ENCODE measurements at regions not wholly inside any gene's neighbourhood (a gene's known extent, or its start where the extent isn't known, plus 50 kb on each side); places are given as distances from the start of the nearest gene placed in this dataset.

DNA sequence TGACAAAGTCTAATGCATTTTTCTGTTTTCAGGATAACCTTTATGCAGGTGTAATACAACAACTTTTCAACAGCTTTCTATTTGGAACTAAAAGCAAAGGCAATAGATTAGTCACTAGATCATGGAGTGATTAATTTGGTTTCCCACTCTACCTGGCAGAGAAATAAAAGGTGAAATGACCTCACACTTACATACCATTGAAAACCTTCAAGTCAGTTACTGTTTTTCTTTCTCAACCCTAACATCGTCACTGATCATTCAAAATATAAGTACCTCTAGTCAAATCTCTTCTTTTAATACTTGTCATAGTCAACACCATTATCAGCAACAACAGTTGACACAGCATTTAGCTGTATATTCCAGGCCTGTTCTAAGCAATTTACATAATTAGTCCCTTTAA, 85.1 kb upstream of the ZCCHC13 start:
- no peaks in the 10 kb centered on the region for H3K79me2 ChIP-seq (ENCODE audit: control insufficient read depth, low read length)
- H4K20me1 ChIP-seq (ENCODE audit: control insufficient read depth, insufficient read depth, low read depth, low read length), result no peaks in the 10 kb centered on the region
- H3K4me2 ChIP-seq (ENCODE audit: low read length), result no peak overlapping the region
- H3K4me3 ChIP-seq (ENCODE audit: low read length), result no peak overlapping the region
- H3K27ac ChIP-seq (ENCODE audit: low read depth, low read length), result no peak overlapping the region
- H3K4me1 ChIP-seq (ENCODE audit: control insufficient read depth, low read length), result no peaks in the 10 kb centered on the region
- H3F3A ChIP-seq (ENCODE audit: control insufficient read depth, insufficient read depth), result no peaks in the 10 kb centered on the region
- no peaks in the 10 kb centered on the region for H3K9me2 ChIP-seq (replicated peaks; ENCODE audit: control insufficient read depth, low read length)
- no peaks in the 10 kb centered on the region for H3K27me3 ChIP-seq (ENCODE audit: control insufficient read depth, low read length)
- no peak for TF ChIP-seq EZH2phosphoT487 (IDR thresholded peaks at IDR 0.05; ENCODE audit: borderline replicate concordance, low read length)
- TF ChIP-seq CTCF (IDR thresholded peaks at IDR 0.05; ENCODE audit: low read depth, low read length, poor library complexity, severe bottlenecking), result no peak
- H3K9me3 ChIP-seq (ENCODE audit: control insufficient read depth, insufficient read depth, low read length), result no peaks in the 10 kb centered on the region
- no peaks in the 10 kb centered on the region for H3K36me3 ChIP-seq (ENCODE audit: control insufficient read depth, low read length)

GRCh38 chrX:74216421-74216820, 87.6 kb upstream of the ZCCHC13 start:
- Histone ChIP-seq H3K27me3 (ENCODE audit: control insufficient read depth, low read length) (no peaks in the 10 kb centered on the region), H3K36me3 (ENCODE audit: control insufficient read depth, low read length) (no peaks in the 10 kb centered on the region), H3K27ac (ENCODE audit: low read depth, low read length) (no peak overlapping the region), H4K20me1 (ENCODE audit: control insufficient read depth, insufficient read depth, low read depth, low read length) (no peaks in the 10 kb centered on the region), H3K4me1 (ENCODE audit: control insufficient read depth, low read length) (no peaks in the 10 kb centered on the region), H3K9me3 (ENCODE audit: control insufficient read depth, insufficient read depth, low read length) (no peaks in the 10 kb centered on the region), H3K4me3 (ENCODE audit: low read length) (no peak overlapping the region), H3K79me2 (ENCODE audit: control insufficient read depth, low read length) (no peaks in the 10 kb centered on the region), H3K4me2 (ENCODE audit: low read length) (no peak overlapping the region), H3F3A (ENCODE audit: control insufficient read depth, insufficient read depth) (no peaks in the 10 kb centered on the region), H3K9me2 (replicated peaks; ENCODE audit: control insufficient read depth, low read length) (no peaks in the 10 kb centered on the region)
- TF ChIP-seq CTCF (IDR thresholded peaks at IDR 0.05; ENCODE audit: low read depth, low read length, poor library complexity, severe bottlenecking) (no peak), EZH2phosphoT487 (IDR thresholded peaks at IDR 0.05; ENCODE audit: borderline replicate concordance, low read length) (no peak)

- Histone ChIP-seq H3K79me2 (ENCODE audit: control insufficient read depth, low read length) (no peaks in the 10 kb centered on the region), H3F3A (ENCODE audit: control insufficient read depth, insufficient read depth) (no peaks in the 10 kb centered on the region), H3K9me3 (ENCODE audit: control insufficient read depth, insufficient read depth, low read length) (no peaks in the 10 kb centered on the region), H3K36me3 (ENCODE audit: control insufficient read depth, low read length) (no peaks in the 10 kb centered on the region), H3K4me3 (ENCODE audit: low read length) (no peak overlapping the region), H3K27me3 (ENCODE audit: control insufficient read depth, low read length) (no peaks in the 10 kb centered on the region), H3K27ac (ENCODE audit: low read depth, low read length) (no peak overlapping the region), H4K20me1 (ENCODE audit: control insufficient read depth, insufficient read depth, low read depth, low read length) (no peaks in the 10 kb centered on the region), H3K4me2 (ENCODE audit: low read length) (no peak overlapping the region), H3K4me1 (ENCODE audit: control insufficient read depth, low read length) (no peaks in the 10 kb centered on the region), H3K9me2 (replicated peaks; ENCODE audit: control insufficient read depth, low read length) (no peaks in the 10 kb centered on the region)
- no peak for TF ChIP-seq EZH2phosphoT487 (IDR thresholded peaks at IDR 0.05; ENCODE audit: borderline replicate concordance, low read length)
- TF ChIP-seq CTCF (IDR thresholded peaks at IDR 0.05; ENCODE audit: low read depth, low read length, poor library complexity, severe bottlenecking), result no peak
Measured at GRCh38 chrX:74211911-74212310, 92.1 kb upstream of the ZCCHC13 start.

- Histone ChIP-seq H3K4me2 (ENCODE audit: low read length) (no peak overlapping the region), H3K9me2 (replicated peaks; ENCODE audit: control insufficient read depth, low read length) (no peaks in the 10 kb centered on the region), H4K20me1 (ENCODE audit: control insufficient read depth, insufficient read depth, low read depth, low read length) (no peaks in the 10 kb centered on the region), H3K79me2 (ENCODE audit: control insufficient read depth, low read length) (no peaks in the 10 kb centered on the region), H3K36me3 (ENCODE audit: control insufficient read depth, low read length) (no peaks in the 10 kb centered on the region), H3K4me1 (ENCODE audit: control insufficient read depth, low read length) (no peaks in the 10 kb centered on the region), H3K9me3 (ENCODE audit: control insufficient read depth, insufficient read depth, low read length) (no peaks in the 10 kb centered on the region), H3K4me3 (ENCODE audit: low read length) (no peak overlapping the region), H3K27ac (ENCODE audit: low read depth, low read length) (no peak overlapping the region), H3F3A (ENCODE audit: control insufficient read depth, insufficient read depth) (no peaks in the 10 kb centered on the region), H3K27me3 (ENCODE audit: control insufficient read depth, low read length) (no peaks in the 10 kb centered on the region)
- TF ChIP-seq EZH2phosphoT487 (IDR thresholded peaks at IDR 0.05; ENCODE audit: borderline replicate concordance, low read length), result no peak
- no peak for TF ChIP-seq CTCF (IDR thresholded peaks at IDR 0.05; ENCODE audit: low read depth, low read length, poor library complexity, severe bottlenecking)
Measured at GRCh38 chrX:74207539-74207938, 96.4 kb upstream of the ZCCHC13 start.

Data from DOHH2 (cell line).